Activated CD4-positive, CD25-positive, alpha-beta regulatory T cell treated with anti-CD3 and anti-CD28 coated beads, Interleukin-2, amount 50 U/mL, for 72 hours (primary cell): ENCODE measurements at regions not wholly inside any gene's neighbourhood (a gene's known extent, or its start where the extent isn't known, plus 50 kb on each side); places are given as distances from the start of the nearest gene placed in this dataset.
"Not testable (repeated sequence)": the region's sequence is repeated elsewhere in the genome, so short reads cannot be mapped to it uniquely, and the experiment has no call there.

Experiments
- DNase-seq: peaks from one replicate; pipeline ENCODE4 v3.0.0; 2021

DNA sequence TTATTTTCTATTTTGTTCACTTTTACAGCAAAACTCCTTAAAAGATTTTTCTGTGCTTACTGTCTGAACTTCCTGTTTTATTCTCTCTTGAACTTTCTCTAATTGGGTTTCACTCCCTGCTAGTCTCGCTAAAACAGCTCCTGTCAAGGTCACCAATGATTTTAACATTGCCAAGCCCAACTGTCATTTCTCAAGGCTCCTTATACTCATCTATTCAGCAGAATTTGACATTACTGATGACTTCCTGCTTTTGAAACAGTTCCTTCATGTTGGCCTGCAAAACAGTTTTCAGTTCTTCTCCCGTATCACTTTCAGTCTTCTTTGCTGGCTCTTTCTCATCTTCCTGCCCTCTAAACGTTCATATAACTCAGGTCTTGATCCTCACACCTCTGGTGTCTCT, 268.5 kb upstream of the USP15 start:
- DNase-seq, result no peak

DNA sequence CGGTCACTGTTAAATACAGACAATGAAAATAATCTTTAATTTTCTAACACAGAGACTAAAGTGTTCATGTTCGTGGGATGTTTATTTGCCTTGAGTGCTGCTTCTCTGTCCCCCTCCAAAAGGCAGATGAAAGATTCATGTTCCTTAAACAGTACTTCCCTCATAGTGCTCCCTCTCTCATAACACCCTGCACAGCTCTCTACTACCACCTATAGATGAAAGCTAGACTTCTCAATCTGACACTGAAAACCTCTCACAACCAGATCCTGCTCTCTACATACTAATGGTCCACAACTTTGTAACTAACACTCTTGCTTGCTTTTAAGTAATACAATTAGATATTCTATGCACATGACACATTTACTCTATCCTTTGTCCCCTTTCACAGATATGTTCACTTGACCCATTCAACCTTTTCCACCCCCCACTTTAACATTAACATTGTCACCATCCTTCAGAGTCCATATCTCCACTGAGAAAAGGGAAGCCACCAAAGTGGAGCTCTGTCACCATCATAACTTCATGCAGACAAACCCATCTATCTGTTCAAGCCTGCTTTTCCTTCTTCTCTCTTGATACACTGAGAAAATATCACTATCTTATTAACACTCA, 266.4 kb upstream of the USP15 start:
- DNase-seq, result no peak

DNA sequence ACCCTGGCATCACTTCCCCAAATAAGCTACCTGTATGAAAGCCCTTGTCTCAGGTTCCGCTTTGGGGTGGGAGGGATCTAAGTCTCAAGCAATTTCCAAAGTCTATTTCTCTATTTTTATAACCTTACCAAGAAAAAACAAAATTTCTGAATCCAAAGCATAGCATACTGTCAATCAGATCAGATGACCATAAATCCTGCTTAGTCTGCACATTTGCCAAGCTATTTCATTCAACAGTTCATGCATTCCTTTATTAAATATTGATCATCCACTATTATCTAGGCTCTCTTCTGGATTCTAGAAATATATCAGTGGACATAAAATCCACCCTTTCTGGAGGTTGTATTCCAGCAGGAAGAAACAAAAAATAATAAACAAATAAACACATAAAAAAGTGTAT, 263.5 kb upstream of the USP15 start:
- DNase-seq, result no peak

DNA sequence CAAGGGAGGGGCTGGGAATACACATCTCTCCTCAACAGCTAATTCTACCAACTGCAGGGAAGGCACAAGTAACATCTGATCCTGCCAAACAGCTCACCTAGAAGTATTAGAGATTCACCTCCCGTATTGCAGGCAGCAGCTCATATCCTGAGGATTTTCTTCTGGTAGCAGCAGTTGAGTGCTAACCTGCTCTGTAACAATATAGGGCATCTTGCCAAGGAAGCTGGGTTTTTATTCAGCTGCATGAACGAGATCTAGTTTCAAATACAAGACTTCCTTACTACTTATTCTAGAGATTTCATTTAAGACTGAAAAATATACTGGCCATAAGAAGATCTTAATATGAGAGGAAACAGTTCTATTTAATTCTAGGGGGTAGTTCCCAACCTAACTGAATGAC, 261.4 kb upstream of the USP15 start:
- no peak for DNase-seq

DNA sequence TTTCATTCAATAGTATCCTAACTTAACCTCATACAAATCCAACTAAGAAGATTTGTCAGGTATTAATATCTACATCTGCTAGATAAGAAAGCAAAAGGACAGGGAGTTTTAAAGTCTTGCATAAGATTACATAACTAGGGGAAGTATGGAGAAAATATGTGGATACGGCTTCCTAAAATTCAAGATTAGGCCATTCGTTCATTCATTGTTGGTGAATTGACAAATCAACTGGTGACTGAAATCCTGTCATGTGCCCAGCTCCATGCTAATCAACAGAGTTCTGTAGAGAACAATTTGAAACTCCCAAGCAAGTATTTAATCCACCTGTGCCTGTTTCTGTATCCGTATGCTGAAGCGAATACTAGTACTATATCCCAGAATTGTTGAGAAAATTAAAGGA, 260.9 kb upstream of the USP15 start:
- DNase-seq, result no peak

DNA sequence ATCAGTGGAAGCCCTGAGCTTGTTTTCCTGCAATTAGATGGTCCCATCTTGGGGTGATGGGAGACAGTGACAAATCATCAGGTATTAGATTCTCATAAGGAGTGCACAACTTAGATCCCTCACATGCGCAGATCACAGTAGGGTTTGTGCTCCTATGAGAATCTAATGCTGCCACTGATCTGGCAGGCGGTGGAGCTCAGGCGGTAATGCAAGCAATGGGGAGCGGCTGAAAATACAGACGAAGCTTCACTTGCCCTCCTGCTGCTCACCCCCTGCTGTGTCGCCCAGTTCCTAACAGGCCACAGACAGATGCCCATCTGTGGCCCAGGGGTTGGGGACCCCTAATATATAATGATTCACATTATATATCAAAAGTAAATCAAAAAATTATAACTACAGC, 258.8 kb upstream of the USP15 start:
- no peak for DNase-seq

DNA sequence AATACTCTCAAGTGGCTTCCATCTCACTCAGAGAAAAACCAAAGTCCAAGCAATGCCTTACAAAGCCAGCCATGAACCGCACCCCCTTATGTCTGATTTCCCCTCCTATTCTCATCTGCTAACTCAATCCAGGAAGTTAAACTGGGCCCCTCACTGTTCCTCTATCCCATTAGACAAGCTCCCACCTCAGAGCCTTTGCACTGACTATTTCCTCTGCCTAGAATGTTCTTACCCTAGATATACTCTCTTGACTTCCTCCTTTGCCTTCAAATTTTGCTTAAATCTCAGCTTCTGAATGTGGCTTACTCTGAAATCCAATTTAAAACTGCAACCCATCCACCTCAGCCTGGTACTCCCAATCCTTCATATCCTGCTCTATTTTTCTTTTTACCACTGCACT, 257.0 kb upstream of the USP15 start:
- DNase-seq, result no peak

DNA sequence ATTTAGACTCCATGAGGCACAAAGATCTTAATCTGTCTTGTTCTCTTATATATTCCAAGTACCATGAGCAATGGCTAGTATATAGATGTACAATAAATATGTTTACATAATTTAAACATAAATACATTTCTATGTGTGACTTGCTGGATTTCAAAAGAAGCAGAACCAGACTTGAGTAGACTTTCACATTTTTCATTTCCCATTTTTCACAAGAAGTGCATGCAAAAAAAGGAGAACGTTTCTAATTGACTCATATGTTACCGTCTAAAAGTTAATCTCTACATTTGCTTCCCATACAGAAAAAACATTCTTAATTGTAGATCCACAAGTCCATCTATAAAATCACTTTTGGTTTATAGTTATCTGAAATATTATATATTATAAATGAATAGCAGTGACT, 256.5 kb upstream of the USP15 start:
- DNase-seq, result no peak

DNA sequence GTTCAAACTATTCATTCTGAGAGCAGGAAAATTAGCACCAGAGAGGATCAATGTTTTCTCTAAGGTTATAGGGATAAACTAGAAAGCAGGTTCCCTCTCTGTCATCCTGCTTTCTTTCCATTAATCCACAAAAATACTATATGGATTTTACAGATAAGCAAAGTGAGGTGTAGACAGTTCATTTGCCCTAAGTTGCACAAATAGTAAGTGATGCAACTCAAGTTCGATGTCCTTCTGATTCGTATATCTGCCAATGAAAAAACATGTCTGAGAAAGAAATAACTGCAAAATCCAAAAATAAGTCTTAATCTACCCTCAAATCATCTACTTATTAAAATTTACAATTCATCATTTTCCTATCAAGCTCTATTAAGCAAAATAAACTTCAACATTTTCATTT, 254.6 kb upstream of the USP15 start:
- DNase-seq, result no peak

DNA sequence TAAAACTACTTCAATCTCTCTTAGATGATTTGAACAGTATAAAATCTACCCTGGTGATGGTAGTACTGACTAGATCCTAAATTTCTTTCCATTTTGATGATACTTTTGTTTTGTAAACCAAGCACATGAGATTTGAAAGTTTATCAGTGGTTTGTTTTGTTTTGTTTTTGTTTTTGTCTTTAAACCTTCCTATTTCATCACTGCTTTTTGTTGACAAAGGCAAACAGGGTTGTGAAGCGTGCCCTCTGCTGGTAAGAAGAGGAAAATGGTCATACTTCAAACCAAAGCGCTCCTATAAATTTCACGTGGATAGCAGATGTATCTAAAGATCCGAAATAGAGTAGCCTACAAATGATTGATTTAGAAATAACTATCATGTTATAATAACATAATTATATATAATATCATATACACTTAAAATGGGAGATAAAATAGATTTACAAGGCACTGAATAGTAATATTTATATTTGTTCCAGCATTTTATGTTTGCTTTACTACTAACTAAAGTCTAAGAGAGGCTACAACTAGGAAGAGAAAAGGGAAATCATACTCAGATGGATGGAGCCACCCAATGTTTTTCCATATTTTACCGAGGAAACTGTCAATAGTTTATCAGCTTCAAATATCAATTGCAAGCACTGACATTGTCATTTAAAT, 254.0 kb upstream of the USP15 start:
- DNase-seq, result no peak

DNA sequence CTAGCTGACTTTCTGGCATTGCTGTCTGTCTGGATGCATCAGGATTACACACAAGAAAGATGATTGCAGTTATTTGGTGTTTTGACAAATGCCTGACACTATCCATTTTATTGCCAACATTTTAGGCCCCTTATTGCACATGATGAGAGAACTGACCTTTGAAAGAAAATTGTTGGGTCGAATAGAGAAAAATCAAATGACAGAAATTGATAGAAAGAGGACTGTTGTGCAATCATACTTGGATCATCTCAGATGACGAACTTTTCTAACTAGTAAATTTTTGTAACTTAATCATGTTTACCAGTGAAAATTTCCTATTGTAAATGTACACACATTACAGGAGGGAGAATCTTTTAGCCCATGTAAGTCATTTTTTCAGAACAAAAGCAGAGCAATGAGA, 251.5 kb upstream of the USP15 start:
- DNase-seq, result no peak

DNA sequence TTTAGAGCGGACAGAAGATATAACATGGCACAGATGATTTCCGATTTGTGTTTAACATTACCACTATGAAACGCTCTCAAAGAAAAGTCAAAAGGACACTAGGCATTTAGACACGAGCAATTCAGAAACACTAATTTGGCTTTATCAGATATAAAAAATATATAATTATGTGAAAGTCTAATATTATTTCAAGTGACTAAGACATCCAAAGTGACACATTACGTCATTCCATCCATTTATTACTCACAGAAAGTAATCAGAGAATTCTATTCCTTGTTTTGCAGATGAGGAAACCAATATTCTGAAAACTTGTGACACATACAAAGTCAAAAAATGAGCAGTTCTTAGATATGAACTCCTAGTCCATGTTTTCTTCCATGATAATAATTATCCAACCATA, 250.8 kb upstream of the USP15 start:
- no peak for DNase-seq

DNA sequence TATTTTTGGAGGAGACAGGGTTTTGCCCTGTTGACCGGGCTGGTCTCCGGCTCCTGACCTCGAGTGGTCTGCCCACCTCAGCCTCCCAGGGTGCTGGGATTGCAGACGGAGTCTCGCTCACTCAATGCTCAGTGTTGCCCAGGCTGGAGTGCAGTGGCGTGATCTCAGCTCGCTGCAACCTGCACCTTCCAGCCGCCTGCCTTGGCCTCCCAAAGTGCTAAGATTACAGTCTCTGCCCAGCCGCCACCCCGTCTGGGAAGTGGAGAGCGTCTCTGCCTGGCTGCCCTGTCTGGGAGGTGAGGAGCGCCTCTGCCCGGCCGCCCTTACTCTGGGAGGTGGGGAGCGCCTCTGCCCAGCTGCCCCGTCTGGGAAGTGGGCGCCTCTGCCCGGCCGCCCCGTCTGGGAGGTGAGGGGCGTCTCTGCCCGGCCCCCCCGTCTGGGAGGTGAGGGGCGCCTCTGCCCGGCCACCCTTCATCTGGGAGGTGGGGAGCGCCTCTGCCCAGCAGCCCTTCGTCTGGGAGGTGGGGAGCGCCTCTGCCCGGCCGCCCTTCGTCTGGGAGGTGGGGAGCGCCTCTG, 249.8 kb upstream of the USP15 start:
- not testable (repeated sequence) for DNase-seq

DNA sequence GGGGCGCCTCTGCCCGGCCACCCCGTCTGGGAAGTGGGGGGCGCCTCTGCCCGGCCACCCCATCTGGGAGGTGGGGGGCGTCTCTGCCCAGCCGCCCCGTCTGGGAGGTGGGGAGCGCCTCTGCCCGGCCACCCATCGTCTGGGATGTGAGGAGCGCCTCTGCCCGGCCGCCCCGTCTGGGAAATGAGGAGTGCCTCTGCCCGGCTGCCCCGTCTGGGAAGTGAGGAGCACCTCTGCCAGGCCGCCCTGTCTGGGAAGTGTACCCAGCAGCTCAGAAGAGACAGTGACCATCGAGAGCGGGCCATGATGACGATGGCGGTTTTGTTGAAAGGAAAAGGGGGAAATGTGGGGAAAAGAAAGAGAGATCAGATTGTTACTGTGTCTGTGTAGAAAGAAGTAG, 249.2 kb upstream of the USP15 start:
- DNase-seq, result not testable (repeated sequence)

DNA sequence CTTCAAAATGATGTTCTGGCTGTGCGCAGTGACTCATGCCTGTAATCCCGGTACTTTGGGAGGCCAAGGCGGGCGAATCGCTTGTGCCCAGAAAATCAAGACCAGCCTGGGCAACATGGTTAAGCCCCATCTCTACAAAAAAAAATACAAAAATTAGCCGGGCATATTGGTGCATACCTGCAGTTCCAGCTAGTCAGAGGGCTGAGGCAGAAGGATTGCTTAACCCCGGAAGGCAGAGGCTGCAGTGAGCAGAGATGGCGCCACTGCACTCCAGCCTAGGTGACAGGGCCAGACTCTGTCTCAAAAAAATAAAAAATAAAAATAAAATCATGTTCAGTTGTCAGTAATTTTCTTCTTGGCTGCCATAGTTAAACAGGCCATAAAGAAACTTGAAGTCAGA, 245.9 kb upstream of the USP15 start:
- DNase-seq, result no peak

DNA sequence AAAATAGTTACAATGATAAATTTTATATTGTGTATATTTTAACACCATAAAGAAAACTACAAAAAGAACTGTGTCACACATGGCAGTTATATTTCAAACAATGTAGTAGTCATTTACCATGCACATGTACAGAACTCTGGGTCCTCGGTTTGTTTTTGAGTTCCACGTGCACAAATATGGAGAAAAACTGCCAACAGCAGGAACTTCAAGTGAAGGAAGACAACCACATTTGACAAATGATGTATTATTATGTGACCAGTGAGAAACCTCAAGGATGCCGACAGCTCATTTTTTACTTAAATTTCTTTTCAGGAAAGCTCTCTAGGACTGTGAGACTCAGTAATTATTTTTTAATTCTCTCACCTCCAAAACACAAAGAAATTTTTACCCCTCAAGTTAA, 244.2 kb upstream of the USP15 start:
- no peak for DNase-seq

DNA sequence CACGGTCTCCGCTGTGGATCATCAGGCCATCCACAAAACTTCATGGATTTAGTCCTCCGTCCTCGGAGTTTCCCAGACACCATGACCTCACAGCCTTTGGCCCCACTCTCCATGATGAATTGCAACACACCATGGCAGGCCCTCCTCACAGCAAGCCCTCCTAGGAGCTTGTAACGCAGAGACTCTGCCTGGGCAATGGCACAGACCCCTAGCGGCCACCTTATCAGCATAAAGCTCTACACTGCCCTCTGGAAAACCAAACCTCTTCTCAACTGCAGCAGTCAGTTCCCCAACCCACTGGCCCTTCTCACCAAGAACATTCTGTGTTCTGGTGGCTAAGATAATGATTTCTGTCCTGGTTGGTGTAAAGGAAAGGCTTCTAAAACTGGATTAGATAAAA, 238.4 kb upstream of the USP15 start:
- DNase-seq, result no peak

DNA sequence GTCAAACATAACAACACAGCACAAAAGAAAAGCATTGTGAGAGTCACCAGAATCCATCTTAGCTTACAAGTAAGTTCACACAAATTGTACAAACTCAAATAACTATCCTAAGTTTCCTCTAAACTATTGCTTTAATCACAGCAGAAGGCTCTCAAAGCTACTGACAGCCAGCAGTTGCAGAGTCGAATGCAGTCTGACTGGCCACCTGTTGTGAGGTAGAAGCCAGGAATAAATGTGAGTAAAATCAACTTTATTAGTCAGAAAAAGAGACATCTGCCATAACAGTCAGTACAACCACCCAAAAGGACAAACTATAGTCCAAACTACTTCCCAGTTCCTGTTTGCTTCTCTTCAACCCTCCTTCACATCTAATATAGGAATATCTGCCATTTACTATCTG, 231.7 kb upstream of the USP15 start:
- DNase-seq, result no peak

DNA sequence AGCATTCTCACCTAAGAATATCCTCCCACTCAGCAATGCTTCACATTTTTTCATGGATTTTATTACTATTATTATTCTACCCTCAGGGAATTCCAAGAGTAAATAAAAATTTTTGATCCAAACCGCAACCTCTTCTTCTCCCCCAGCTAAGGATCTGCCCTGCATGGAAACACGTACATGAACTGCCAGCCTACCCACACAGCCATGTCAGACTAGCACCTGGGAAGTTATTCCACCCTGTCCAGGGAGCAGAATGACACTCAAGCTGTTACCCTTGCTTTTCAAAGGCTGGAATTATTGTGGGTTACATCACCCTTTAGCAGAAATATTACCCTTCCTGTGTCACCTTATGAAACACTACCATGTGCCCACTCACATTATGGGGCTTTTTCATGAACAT, 227.3 kb upstream of the USP15 start:
- DNase-seq, result no peak

DNA sequence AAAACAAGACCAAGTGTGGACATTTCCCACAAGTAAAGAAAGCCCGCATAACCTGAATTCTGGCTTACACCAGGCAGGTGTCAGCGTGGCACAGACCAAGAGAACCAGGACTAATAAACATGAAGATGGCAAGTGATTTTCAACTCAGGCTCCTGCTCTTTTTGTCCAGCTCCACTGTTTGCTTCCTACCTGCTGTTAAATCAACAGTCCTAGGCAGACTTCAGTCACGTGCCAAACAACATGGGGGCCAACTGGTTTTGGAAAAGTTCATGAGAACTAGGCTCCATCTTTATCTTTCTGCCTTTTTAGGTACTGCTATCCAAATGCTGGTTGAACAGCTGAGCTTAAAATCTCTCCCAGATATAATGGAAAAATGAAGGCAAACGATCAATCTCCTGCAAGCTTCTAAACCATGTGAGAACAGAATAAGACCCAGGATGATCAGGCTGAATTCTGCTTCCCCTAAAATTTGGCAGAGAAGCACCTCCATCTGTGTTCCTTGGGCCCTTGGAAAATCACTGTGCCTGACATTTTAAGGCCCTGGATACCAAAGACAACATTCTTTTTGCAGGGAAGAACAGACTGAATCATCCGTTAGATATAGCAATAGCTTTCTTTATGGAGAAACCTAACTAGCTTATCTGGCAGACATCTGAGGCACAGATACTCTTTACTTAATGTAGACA, 215.6 kb upstream of the USP15 start:
- DNase-seq, result no peak

DNA sequence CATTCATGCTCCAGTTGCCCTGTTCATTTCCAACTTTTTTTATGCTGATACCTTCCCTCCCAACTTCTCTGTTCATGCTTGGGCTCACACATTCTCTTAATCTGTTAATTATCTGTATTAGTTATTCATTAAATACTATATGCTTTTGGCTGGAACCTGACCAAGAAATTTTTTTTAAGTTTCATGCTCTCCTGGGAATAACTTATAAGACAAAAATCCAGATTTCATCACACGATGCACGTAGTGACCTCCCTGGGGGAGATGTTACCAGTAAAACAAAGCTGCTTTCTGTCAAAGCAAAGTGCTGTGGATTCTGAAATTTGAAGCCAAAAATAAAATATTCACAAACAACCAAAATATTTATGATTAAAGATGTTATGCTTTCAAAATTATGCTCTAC, 215.0 kb upstream of the USP15 start:
- no peak for DNase-seq

DNA sequence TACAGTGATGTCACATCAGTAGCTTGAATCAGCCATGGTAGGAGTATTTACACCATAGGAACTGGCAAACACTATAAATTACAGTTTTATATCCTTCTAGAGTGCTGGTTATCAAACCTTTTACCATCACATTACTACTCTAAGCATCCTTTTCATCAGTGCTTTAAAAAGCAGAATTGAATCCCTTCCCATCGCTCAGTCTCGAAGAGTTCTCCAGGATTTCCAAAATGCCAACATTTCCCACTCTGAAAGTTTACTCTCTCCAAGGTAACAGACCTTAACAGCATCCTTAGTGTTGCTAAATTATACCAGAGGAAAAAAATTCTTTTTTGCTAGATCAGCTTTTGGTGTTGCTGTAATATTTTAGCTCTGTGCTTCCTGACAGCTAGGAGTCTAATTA, 209.4 kb upstream of the USP15 start:
- no peak for DNase-seq

DNA sequence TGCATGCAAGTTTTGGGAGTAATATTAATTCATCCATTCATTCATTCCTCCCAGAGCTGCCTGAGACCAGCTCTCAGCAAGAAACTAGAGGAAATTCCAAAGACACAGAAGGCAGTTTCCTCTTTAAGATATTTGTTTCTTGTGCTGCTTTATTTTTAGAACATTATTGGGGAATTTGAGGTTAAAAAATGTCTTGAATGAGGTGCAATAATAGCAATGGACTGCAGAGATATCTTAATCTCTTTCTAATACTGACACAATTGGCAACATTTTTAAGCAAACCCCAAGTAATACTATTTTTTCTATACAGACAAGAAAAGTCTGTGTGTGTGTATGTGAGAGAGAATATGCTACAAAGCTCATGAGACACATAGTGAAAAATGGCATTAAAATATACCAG, 190.2 kb upstream of the USP15 start:
- no peak for DNase-seq

DNA sequence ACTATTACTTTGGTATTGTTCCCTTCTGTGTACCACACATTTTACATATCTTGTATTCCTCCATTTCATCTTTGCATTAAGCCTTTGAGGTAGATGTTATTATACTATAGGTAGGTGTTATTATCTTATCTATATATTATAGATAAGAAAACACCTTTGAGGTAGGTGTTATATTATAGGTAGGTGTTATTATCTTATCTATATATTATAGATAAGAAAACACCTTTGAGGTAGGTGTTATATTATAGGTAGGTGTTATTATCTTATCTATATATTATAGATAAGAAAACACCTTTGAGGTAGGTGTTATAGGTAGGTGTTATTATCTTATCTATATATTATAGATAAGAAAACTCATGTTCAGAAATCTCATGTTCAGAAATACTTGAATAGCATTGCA, 187.0 kb upstream of the USP15 start:
- not testable (repeated sequence) for DNase-seq
